GM23248 (cell line): ENCODE measurements at regions not wholly inside any gene's neighbourhood (a gene's known extent, or its start where the extent isn't known, plus 50 kb on each side); places are given as distances from the start of the nearest gene placed in this dataset.

Experiments used
- DNase-seq: peaks from one replicate; pipeline ENCODE4 v3.0.0-alpha.2; 2015
- H2AFZ ChIP-seq: fragments of 200-600 bp; sonication (generic); 2 replicates; pipeline ENCODE4 v1.6.1; 2016; ENCODE audit warnings: antibody characterized with exemption
- H3F3A ChIP-seq: fragments of 200-600 bp; sonication (generic); 2 replicates; pipeline ENCODE4 v1.6.1; 2016; ENCODE audit warnings: mild to moderate bottlenecking, antibody characterized with exemption, mixed run types; ENCODE audit not compliant: insufficient read depth
- H3K27ac ChIP-seq: fragments of 200-600 bp; sonication (generic); 2 replicates; pipeline ENCODE4 v1.5.1; 2016; ENCODE audit warnings: mild to moderate bottlenecking
- H3K27me3 ChIP-seq: fragments of 200-600 bp; sonication (generic); replicated peaks from 2 replicates; pipeline ENCODE4 v1.6.1; 2016; ENCODE audit warnings: mild to moderate bottlenecking; ENCODE audit not compliant: insufficient read depth
- H3K36me3 ChIP-seq: fragments of 200-600 bp; sonication (generic); 2 replicates; pipeline ENCODE4 v1.6.1; 2016; ENCODE audit warnings: low read depth, mild to moderate bottlenecking
- H3K4me1 ChIP-seq: fragments of 200-600 bp; sonication (generic); 2 replicates; pipeline ENCODE4 v1.6.1; 2016; ENCODE audit warnings: mild to moderate bottlenecking; ENCODE audit not compliant: insufficient read depth
- H3K4me2 ChIP-seq: fragments of 200-600 bp; sonication (generic); one replicate; pipeline ENCODE4 v1.6.1; 2016; ENCODE audit warnings: mild to moderate bottlenecking; ENCODE audit not compliant: unreplicated experiment
- H3K4me3 ChIP-seq: fragments of 200-600 bp; sonication (generic); 2 replicates; pipeline ENCODE4 v1.5.1; 2016; ENCODE audit warnings: mild to moderate bottlenecking
- H3K79me2 ChIP-seq: fragments of 200-600 bp; sonication (generic); 2 replicates; pipeline ENCODE4 v1.6.1; 2016; ENCODE audit warnings: mild to moderate bottlenecking; ENCODE audit not compliant: insufficient read depth
- H3K9ac ChIP-seq: fragments of 200-600 bp; sonication (generic); 2 replicates; pipeline ENCODE4 v1.6.1; 2016; ENCODE audit warnings: mild to moderate bottlenecking
- H3K9me2 ChIP-seq: fragments of 200-600 bp; sonication (generic); 2 replicates; pipeline ENCODE4 v1.6.1; 2016; ENCODE audit warnings: mixed run types, mild to moderate bottlenecking, moderate library complexity; ENCODE audit not compliant: insufficient read depth
- H3K9me3 ChIP-seq: fragments of 200-600 bp; sonication (generic); one replicate; pipeline ENCODE4 v1.6.1; 2017; ENCODE audit warnings: low read depth
- H4K20me1 ChIP-seq: fragments of 200-600 bp; sonication (generic); 2 replicates; pipeline ENCODE4 v1.6.0; 2016; ENCODE audit not compliant: insufficient read depth
- EZH2 ChIP-seq: fragments of 200-600 bp; sonication (generic); IDR thresholded peaks from 2 replicates; pipeline ENCODE4 v1.6.1; 2018; ENCODE audit warnings: antibody characterized with exemption, mild to moderate bottlenecking; ENCODE audit not compliant: insufficient read depth, poor library complexity, severe bottlenecking
- EZH2phosphoT487 ChIP-seq: fragments of 200-600 bp; sonication (generic); IDR thresholded peaks from 2 replicates; pipeline ENCODE4 v1.6.1; 2018; ENCODE audit warnings: antibody characterized with exemption, moderate library complexity, mild to moderate bottlenecking, low read depth; ENCODE audit not compliant: insufficient read depth
- WGBS, 2 experiments: methylation state at CpG; one replicate each; pipeline ENCODE4 v1.1.6; 2015 to 2017; ENCODE audit warnings: low lambda C conversion rate in 2 of 2, low coverage in 1 of 2; ENCODE audit errors: missing lambda C conversion rate in 2 of 2; 5-methylcytosine and 5-hydroxymethylcytosine counted together
- in situ Hi-C: fragments of 300-500 bp; cut with MboI; formaldehyde crosslinking; loops from 2 replicates; pipeline ENCODE4 v1.15.0; 2020

GRCh38 chr17:72349491-72349995 lies 228.7 kb downstream of the SOX9 start:
- no peak for TF ChIP-seq EZH2
- no peak for TF ChIP-seq EZH2phosphoT487
- no peak for DNase-seq

GRCh38 chr17:72350073-72350472 lies 229.3 kb downstream of the SOX9 start:
- Histone ChIP-seq H3K27ac (no peak overlapping the region), H2AFZ (no peak overlapping the region)

More at GRCh38 chr17:72349491-72349995, 228.7 kb downstream of the SOX9 start:
- no peaks in the 10 kb centered on the region for H3K79me2 ChIP-seq
- no peaks in the 10 kb centered on the region for H3K9me2 ChIP-seq
- H3K36me3 ChIP-seq: no peaks in the 10 kb centered on the region
- H3K9me3 ChIP-seq: no peaks in the 10 kb centered on the region
- H3F3A ChIP-seq: no peaks in the 10 kb centered on the region
- H2AFZ ChIP-seq: no peak overlapping the region
- no peak overlapping the region for H3K4me3 ChIP-seq
- H3K27me3 ChIP-seq: no peaks in the 10 kb centered on the region
- no peak overlapping the region for H3K27ac ChIP-seq
- H3K4me2 ChIP-seq: no peak overlapping the region
- H3K9ac ChIP-seq: no peak overlapping the region
- 84 to 86% methylated on average over 12 to 13 of the region's 13 CpGs for WGBS, 2 experiments
- H3K4me1 ChIP-seq: no peaks in the 10 kb centered on the region
- in situ Hi-C loops: no loop called here
- H4K20me1 ChIP-seq: no peaks in the 10 kb centered on the region

GRCh38 chr17:72351365-72351764 lies 230.5 kb downstream of the SOX9 start:
- Histone ChIP-seq H3K9me2 (no peaks in the 10 kb centered on the region), H3K79me2 (no peaks in the 10 kb centered on the region), H3K27ac (no peak overlapping the region), H3K36me3 (no peaks in the 10 kb centered on the region), H3F3A (no peaks in the 10 kb centered on the region), H3K4me2 (no peak overlapping the region), H3K4me1 (no peaks in the 10 kb centered on the region), H3K27me3 (no peaks in the 10 kb centered on the region), H3K9me3 (no peaks in the 10 kb centered on the region), H3K9ac (no peak overlapping the region), H2AFZ (no peak overlapping the region), H4K20me1 (no peaks in the 10 kb centered on the region), H3K4me3 (no peak overlapping the region)
- TF ChIP-seq EZH2phosphoT487 (no peak), EZH2 (no peak)
- in situ Hi-C loops: no loop called here
- WGBS, 2 experiments: 84 to 90% methylated on average over 6 of the region's 6 CpGs
- no peak for DNase-seq

More at GRCh38 chr17:72350073-72350472, 229.3 kb downstream of the SOX9 start:
- H3K27me3 ChIP-seq: no peaks in the 10 kb centered on the region
- in situ Hi-C loops: no loop called here
- TF ChIP-seq EZH2phosphoT487 (no peak), EZH2 (no peak)
- no peak overlapping the region for H3K9ac ChIP-seq
- H3K4me2 ChIP-seq: no peak overlapping the region
- no peaks in the 10 kb centered on the region for H4K20me1 ChIP-seq
- no peak for DNase-seq
- no peaks in the 10 kb centered on the region for H3F3A ChIP-seq
- H3K79me2 ChIP-seq: no peaks in the 10 kb centered on the region
- no peaks in the 10 kb centered on the region for H3K4me1 ChIP-seq
- WGBS, 2 experiments: 83 to 95% methylated on average over 3 of the region's 3 CpGs
- H3K4me3 ChIP-seq: no peak overlapping the region
- no peaks in the 10 kb centered on the region for H3K9me2 ChIP-seq
- no peaks in the 10 kb centered on the region for H3K36me3 ChIP-seq
- no peaks in the 10 kb centered on the region for H3K9me3 ChIP-seq

- H3K9me3 ChIP-seq: no peaks in the 10 kb centered on the region
- no peaks in the 10 kb centered on the region for H3K36me3 ChIP-seq
- 75 to 76% methylated on average over 21 of the region's 21 CpGs for WGBS, 2 experiments
- H2AFZ ChIP-seq: no peak overlapping the region
- no peaks in the 10 kb centered on the region for H4K20me1 ChIP-seq
- no peak overlapping the region for H3K27ac ChIP-seq
- H3K4me3 ChIP-seq: no peak overlapping the region
- no peak for TF ChIP-seq EZH2
- no peak for TF ChIP-seq EZH2phosphoT487
- no peak overlapping the region for H3K4me2 ChIP-seq
- no peaks in the 10 kb centered on the region for H3K27me3 ChIP-seq
- no peaks in the 10 kb centered on the region for H3K4me1 ChIP-seq
- H3K79me2 ChIP-seq: no peaks in the 10 kb centered on the region
- H3K9me2 ChIP-seq: no peaks in the 10 kb centered on the region
- DNase-seq: no peak
- no peak overlapping the region for H3K9ac ChIP-seq
- in situ Hi-C loops: no loop called here
- H3F3A ChIP-seq: no peaks in the 10 kb centered on the region
Measured at GRCh38 chr17:72351884-72352346, 231.1 kb downstream of the SOX9 start.

GRCh38 chr17:72353502-72353901 lies 232.7 kb downstream of the SOX9 start:
- TF ChIP-seq EZH2phosphoT487 (no peak), EZH2 (no peak)
- Histone ChIP-seq H3F3A (peaks cover 13% of the 10 kb centered on the region), H3K4me1 (peaks cover 5% of the 10 kb centered on the region), H3K9me3 (no peaks in the 10 kb centered on the region), H3K36me3 (no peaks in the 10 kb centered on the region), H4K20me1 (no peaks in the 10 kb centered on the region), H3K4me3 (no peak overlapping the region), H3K79me2 (no peaks in the 10 kb centered on the region), H3K4me2 (no peak overlapping the region), H3K27ac (no peak overlapping the region), H3K9me2 (no peaks in the 10 kb centered on the region), H3K27me3 (no peaks in the 10 kb centered on the region), H3K9ac (no peak overlapping the region), H2AFZ (no peak overlapping the region)
- in situ Hi-C loops: no loop called here
- DNase-seq: no peak
- WGBS, 2 experiments: 73 to 77% methylated on average over 9 of the region's 9 CpGs
